HepG2 (cell line): ENCODE measurements at regions not wholly inside any gene's neighbourhood (a gene's known extent, or its start where the extent isn't known, plus 50 kb on each side); places are given as distances from the start of the nearest gene placed in this dataset.

Experiments used
- ATAC-seq: fragments of 200-7000 bp; cut with Tn5 transposase; 3 replicates; pipeline ENCODE4 v1.9.1; 2020; ENCODE audit warnings: mild to moderate bottlenecking, moderate library complexity
- BruUV-seq: library from RNA; stranded (reverse); fragments of 400-500 nt; replicated peaks from 2 replicates; lab custom pipeline; 2021; lab: Mats Ljungman, UMichigan
- CTCF ChIA-PET: fragments of 300-600 bp; formaldehyde crosslinking; extraction: SDS; loops from one replicate; lab custom pipeline; 2021; ENCODE audit warnings: low total read pairs, inconsistent platforms, low intra/inter-chr PET ratio; lab: Yijun Ruan, JAX
- POLR2A ChIA-PET: fragments of 350-600 bp; sonication (Branson Sonifier 250); formaldehyde crosslinking; loops from one replicate; lab custom pipeline; 2020; ENCODE audit warnings: antibody characterized with exemption, inconsistent platforms; lab: Yijun Ruan, JAX
- DNase-seq: peaks from one replicate; pipeline ENCODE4 v3.0.0-alpha.2; 2015; ENCODE audit warnings: low spot score
- FAIRE-seq: peaks from 3 replicates; lab custom pipeline; 2011; peaks lifted over from hg19 to GRCh38; lab: Jason Lieb, UNC
- H2AFZ ChIP-seq: one replicate; pipeline ENCODE4 v1.6.1; 2011; ENCODE audit warnings: low read length, inconsistent platforms
- H3K27ac ChIP-seq: fragments of 300-600 bp; 3 replicates; pipeline ENCODE4 v1.8.0; 2011; ENCODE audit warnings: mixed run types, mild to moderate bottlenecking, mixed read lengths, low read length, inconsistent platforms; ENCODE audit not compliant: insufficient read depth; ENCODE audit errors: extremely low read length
- H3K27me3 ChIP-seq, 2 experiments: fragments of 200-600 bp in 1 of 2; 2 replicates in 1 of 2; 3 replicates in 1 of 2; pipeline versions ENCODE4 v1.6.0 to v1.8.0; 2011; ENCODE audit warnings: low read length in 2 of 2, mild to moderate bottlenecking in 2 of 2, moderate library complexity in 2 of 2, inconsistent platforms in 1 of 2; ENCODE audit not compliant: insufficient read depth in 2 of 2, control insufficient read depth in 1 of 2
- H3K36me3 ChIP-seq, 2 experiments: fragments of 200-600 bp in 1 of 2; replicated peaks in 1 of 2; 2 replicates in 1 of 2; 3 replicates in 1 of 2; pipeline versions ENCODE4 v1.5.1 to v1.8.0; 2011; ENCODE audit warnings: low read length in 2 of 2, inconsistent platforms in 1 of 2; ENCODE audit not compliant: insufficient read depth in 2 of 2, control insufficient read depth in 1 of 2
- H3K4me1 ChIP-seq: 2 replicates; pipeline ENCODE4 v1.5.1; 2012; ENCODE audit warnings: low read length, inconsistent platforms; ENCODE audit not compliant: insufficient read depth
- H3K4me2 ChIP-seq: 2 replicates; pipeline ENCODE4 v1.6.0; 2011; ENCODE audit warnings: low read depth, low read length, inconsistent platforms
- H3K4me3 ChIP-seq, 3 experiments: fragments of 200-600 bp in 1 of 3; sonication (generic), shearing (Covaris generic) in 1 of 3; replicated peaks in 1 of 3; 2 replicates each; pipeline ENCODE4 v1.5.1; 2011 to 2016; ENCODE audit warnings: low read length in 3 of 3, inconsistent platforms in 2 of 3, low read depth in 2 of 3, mild to moderate bottlenecking in 2 of 3, control low read depth in 1 of 3, mixed read lengths in 1 of 3; ENCODE audit not compliant: insufficient read depth in 1 of 3
- H3K79me2 ChIP-seq: one replicate; pipeline ENCODE4 v1.6.1; 2011; ENCODE audit warnings: low read length, inconsistent platforms; ENCODE audit not compliant: insufficient read depth
- H3K9ac ChIP-seq: 2 replicates; pipeline ENCODE4 v1.6.0; 2011; ENCODE audit warnings: mild to moderate bottlenecking, low read depth, low read length, inconsistent platforms; ENCODE audit not compliant: insufficient read depth
- H3K9me3 ChIP-seq: 2 replicates; pipeline ENCODE4 v1.5.1; 2012; ENCODE audit warnings: mild to moderate bottlenecking, low read length
- H4K20me1 ChIP-seq: 2 replicates; pipeline ENCODE4 v1.6.0; 2011; ENCODE audit warnings: inconsistent platforms, mild to moderate bottlenecking, low read length, moderate library complexity; ENCODE audit not compliant: insufficient read depth
- ERF ChIP-seq: IDR thresholded peaks from 2 replicates; pipeline ENCODE4 v1.6.1; 2018; ENCODE audit warnings: missing biosample characterization, missing genetic modification reagents
- GATA4 ChIP-seq: sonication (generic); IDR thresholded peaks from 2 replicates; pipeline ENCODE4 v1.6.1; 2016; ENCODE audit warnings: antibody characterized with exemption, low read depth, borderline replicate concordance
- KMT2B ChIP-seq: IDR thresholded peaks from 2 replicates; pipeline ENCODE4 v1.6.1; 2016; ENCODE audit warnings: missing genetic modification reagents, missing compliant biosample characterization
- PRPF4 ChIP-seq: fragments of 200-400 bp; formaldehyde crosslinking; IDR thresholded peaks from 2 replicates; pipeline ENCODE4 v1.6.1; 2016; ENCODE audit warnings: low read length, low read depth; ENCODE audit not compliant: poor library complexity, severe bottlenecking
- U2AF2 ChIP-seq: fragments of 200-400 bp; formaldehyde crosslinking; IDR thresholded peaks from 2 replicates; pipeline ENCODE4 v1.6.1; 2017; ENCODE audit warnings: low read depth, mild to moderate bottlenecking, low read length
- YEATS2 ChIP-seq: sonication (generic); formaldehyde crosslinking; IDR thresholded peaks from 2 replicates; pipeline ENCODE4 v1.4.0; 2020; ENCODE audit warnings: missing genetic modification reagents, borderline replicate concordance
- ZBTB2 ChIP-seq: sonication (generic); formaldehyde crosslinking; IDR thresholded peaks from 2 replicates; pipeline ENCODE4 v1.8.0; 2022; ENCODE audit warnings: low read depth, missing genetic modification reagents
- ZNF224 ChIP-seq: sonication (generic); formaldehyde crosslinking; IDR thresholded peaks from 2 replicates; pipeline ENCODE4 v1.5.0; 2020; ENCODE audit warnings: mild to moderate bottlenecking, missing genetic modification reagents
- WGBS: methylation state at CpG from one replicate; pipeline ENCODE4 v1.1.6; 2017; ENCODE audit warnings: low lambda C conversion rate; 5-methylcytosine and 5-hydroxymethylcytosine counted together
- in situ Hi-C: cut with HindIII; loops from 2 replicates; pipeline ENCODE4 v1.10.0; 2017; ENCODE audit warnings: low pct_unique_long_range_greater_than_20kb; ENCODE audit not compliant: extremely low pct_ligation_motif_present
- intact Hi-C: fragments of 100-400 bp; cut with micrococcal nuclease; formaldehyde crosslinking; loops from one replicate; pipeline ENCODE4 v1.10.0; 2022; ENCODE audit not compliant: unreplicated experiment
- TF ChIP-seq, protein P1 (sequence below): IDR thresholded peaks from 2 replicates; pipeline ENCODE4 v1.6.1; 2016; ENCODE audit warnings: mild to moderate bottlenecking
- TF ChIP-seq, protein P2 (sequence below): sonication (generic); formaldehyde crosslinking; IDR thresholded peaks from 2 replicates; pipeline ENCODE4 v1.5.0; 2020; ENCODE audit warnings: missing genetic modification reagents
- TF ChIP-seq, protein P3 (sequence below): sonication (generic); formaldehyde crosslinking; conservative IDR thresholded peaks from 2 replicates; pipeline ENCODE4 v1.8.1; 2023; ENCODE audit warnings: missing genetic modification reagents
- TF ChIP-seq, protein P4 (sequence below): sonication (generic); formaldehyde crosslinking; IDR thresholded peaks from 2 replicates; pipeline ENCODE4 v1.4.0; 2020; ENCODE audit warnings: missing genetic modification reagents

- ChIA-PET CTCF (no interaction called here), POLR2A (no interaction called here)
- ATAC-seq (no peak), DNase-seq (no peak), FAIRE-seq (no peak)
- H3K9ac ChIP-seq, result no peak overlapping the region
- H4K20me1 ChIP-seq, result no peaks in the 10 kb centered on the region
- intact Hi-C loops, result no loop called here
- H3K4me2 ChIP-seq, result no peak overlapping the region
- no peak overlapping the region for H2AFZ ChIP-seq
- no TSS peak for BruUV-seq
- no peaks in the 10 kb centered on the region for H3K79me2 ChIP-seq
- peaks cover 7 to 47% of the 10 kb centered on the region in 2 experiments; a peak in 4 of 5 replicates for H3K27me3 ChIP-seq
- TF ChIP-seq, protein P1, sequence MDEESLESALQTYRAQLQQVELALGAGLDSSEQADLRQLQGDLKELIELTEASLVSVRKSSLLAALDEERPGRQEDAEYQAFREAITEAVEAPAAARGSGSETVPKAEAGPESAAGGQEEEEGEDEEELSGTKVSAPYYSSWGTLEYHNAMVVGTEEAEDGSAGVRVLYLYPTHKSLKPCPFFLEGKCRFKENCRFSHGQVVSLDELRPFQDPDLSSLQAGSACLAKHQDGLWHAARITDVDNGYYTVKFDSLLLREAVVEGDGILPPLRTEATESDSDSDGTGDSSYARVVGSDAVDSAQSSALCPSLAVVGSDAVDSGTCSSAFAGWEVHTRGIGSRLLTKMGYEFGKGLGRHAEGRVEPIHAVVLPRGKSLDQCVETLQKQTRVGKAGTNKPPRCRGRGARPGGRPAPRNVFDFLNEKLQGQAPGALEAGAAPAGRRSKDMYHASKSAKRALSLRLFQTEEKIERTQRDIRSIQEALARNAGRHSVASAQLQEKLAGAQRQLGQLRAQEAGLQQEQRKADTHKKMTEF (CRISPR knock-in tag), result no peak
- TF ChIP-seq PRPF4, result no peak
- TF ChIP-seq GATA4, result no peak
- TF ChIP-seq ZNF224 (CRISPR knock-in tag), result no peak
- TF ChIP-seq KMT2B (CRISPR knock-in tag), result no peak
- TF ChIP-seq, protein P2, sequence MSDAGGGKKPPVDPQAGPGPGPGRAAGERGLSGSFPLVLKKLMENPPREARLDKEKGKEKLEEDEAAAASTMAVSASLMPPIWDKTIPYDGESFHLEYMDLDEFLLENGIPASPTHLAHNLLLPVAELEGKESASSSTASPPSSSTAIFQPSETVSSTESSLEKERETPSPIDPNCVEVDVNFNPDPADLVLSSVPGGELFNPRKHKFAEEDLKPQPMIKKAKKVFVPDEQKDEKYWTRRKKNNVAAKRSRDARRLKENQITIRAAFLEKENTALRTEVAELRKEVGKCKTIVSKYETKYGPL (CRISPR knock-in tag), result no peak
- TF ChIP-seq ZBTB2 (CRISPR knock-in tag), result no peak
- no peak for TF ChIP-seq ERF (CRISPR knock-in tag)
- no peak for TF ChIP-seq YEATS2 (CRISPR knock-in tag)
- no peak for TF ChIP-seq U2AF2
- TF ChIP-seq, protein P3, sequence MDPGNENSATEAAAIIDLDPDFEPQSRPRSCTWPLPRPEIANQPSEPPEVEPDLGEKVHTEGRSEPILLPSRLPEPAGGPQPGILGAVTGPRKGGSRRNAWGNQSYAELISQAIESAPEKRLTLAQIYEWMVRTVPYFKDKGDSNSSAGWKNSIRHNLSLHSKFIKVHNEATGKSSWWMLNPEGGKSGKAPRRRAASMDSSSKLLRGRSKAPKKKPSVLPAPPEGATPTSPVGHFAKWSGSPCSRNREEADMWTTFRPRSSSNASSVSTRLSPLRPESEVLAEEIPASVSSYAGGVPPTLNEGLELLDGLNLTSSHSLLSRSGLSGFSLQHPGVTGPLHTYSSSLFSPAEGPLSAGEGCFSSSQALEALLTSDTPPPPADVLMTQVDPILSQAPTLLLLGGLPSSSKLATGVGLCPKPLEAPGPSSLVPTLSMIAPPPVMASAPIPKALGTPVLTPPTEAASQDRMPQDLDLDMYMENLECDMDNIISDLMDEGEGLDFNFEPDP (CRISPR knock-in tag), result no peak
- TF ChIP-seq, protein P4, sequence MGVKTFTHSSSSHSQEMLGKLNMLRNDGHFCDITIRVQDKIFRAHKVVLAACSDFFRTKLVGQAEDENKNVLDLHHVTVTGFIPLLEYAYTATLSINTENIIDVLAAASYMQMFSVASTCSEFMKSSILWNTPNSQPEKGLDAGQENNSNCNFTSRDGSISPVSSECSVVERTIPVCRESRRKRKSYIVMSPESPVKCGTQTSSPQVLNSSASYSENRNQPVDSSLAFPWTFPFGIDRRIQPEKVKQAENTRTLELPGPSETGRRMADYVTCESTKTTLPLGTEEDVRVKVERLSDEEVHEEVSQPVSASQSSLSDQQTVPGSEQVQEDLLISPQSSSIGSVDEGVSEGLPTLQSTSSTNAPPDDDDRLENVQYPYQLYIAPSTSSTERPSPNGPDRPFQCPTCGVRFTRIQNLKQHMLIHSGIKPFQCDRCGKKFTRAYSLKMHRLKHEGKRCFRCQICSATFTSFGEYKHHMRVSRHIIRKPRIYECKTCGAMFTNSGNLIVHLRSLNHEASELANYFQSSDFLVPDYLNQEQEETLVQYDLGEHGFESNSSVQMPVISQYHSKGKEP (CRISPR knock-in tag), result no peak
- no peak overlapping the region for H3K4me3 ChIP-seq
- H3K4me1 ChIP-seq, result no peaks in the 10 kb centered on the region
- H3K27ac ChIP-seq, result no peak overlapping the region
- in situ Hi-C loops, result no loop called here
- H3K9me3 ChIP-seq, result no peaks in the 10 kb centered on the region
- no peaks in the 10 kb centered on the region for H3K36me3 ChIP-seq
- 21% methylated on average over 4 of the region's 5 CpGs for WGBS
Observed at GRCh38 chr5:2182020-2182419, 299.3 kb upstream of the IRX4 start.
